Ascending aorta (tissue), 2 donors: ENCODE measurements at regions not wholly inside any gene's neighbourhood (a gene's known extent, or its start where the extent isn't known, plus 50 kb on each side); places are given as distances from the start of the nearest gene placed in this dataset.

Source experiments
- DNase-seq, 2 donors: peaks; one replicate each; pipeline ENCODE4 v3.0.0-alpha.2; 2019; ENCODE audit warnings: low spot score in 2 of 2
- H3K27ac ChIP-seq, 2 donors: fragments of 200-600 bp; sonication (generic); one replicate each; pipeline ENCODE4 v1.5.1; 2016 to 2017; ENCODE audit warnings: mild to moderate bottlenecking in 1 of 2
- H3K27me3 ChIP-seq: fragments of 200-600 bp; sonication (generic); one replicate; pipeline ENCODE4 v1.5.1; 2017
- H3K36me3 ChIP-seq, 2 donors: fragments of 200-600 bp; sonication (generic); one replicate each; pipeline ENCODE4 v1.5.1; 2016
- H3K4me1 ChIP-seq, 2 donors: fragments of 200-600 bp; sonication (generic); one replicate each; pipeline ENCODE4 v1.5.1; 2016 to 2017; ENCODE audit warnings: mild to moderate bottlenecking in 1 of 2
- H3K4me3 ChIP-seq, 2 donors: fragments of 200-600 bp; sonication (generic); one replicate each; pipeline ENCODE4 v1.5.1; 2016 to 2017; ENCODE audit warnings: mild to moderate bottlenecking in 1 of 2
- H3K9me3 ChIP-seq, 2 donors: fragments of 200-600 bp; sonication (generic); one replicate each; pipeline ENCODE4 v1.5.1; 2016
- CTCF ChIP-seq, 3 experiments: fragments of 200-600 bp in 2 of 3; fragments of 450-650 bp in 1 of 3; sonication (generic) in 2 of 3; IDR thresholded peaks; one replicate each; pipeline ENCODE4 v1.5.1; 2016 to 2019; ENCODE audit warnings: antibody characterized with exemption in 3 of 3, mild to moderate bottlenecking in 1 of 3, moderate library complexity in 1 of 3
- intact Hi-C: fragments of 100-400 bp; cut with DNase I; formaldehyde crosslinking; loops from one replicate; pipeline ENCODE4 v1.15.1; 2023

GRCh38 chr19:13585512-13585911 lies 79.2 kb upstream of the CACNA1A start:
- no peaks in the 10 kb centered on the region for H3K9me3 ChIP-seq
- H3K4me1 ChIP-seq = no peaks in the 10 kb centered on the region
- H3K27me3 ChIP-seq = no peaks in the 10 kb centered on the region
- H3K36me3 ChIP-seq = no peaks in the 10 kb centered on the region
- intact Hi-C loops = loop anchor here (5.0 kb wide), 1 partner anchor 608 kb away; no protein-coding TSS in a partner anchor
- no peak for TF ChIP-seq CTCF (IDR thresholded peaks at IDR 0.05)
- no peak overlapping the region for H3K4me3 ChIP-seq
- no peak for DNase-seq
- no peak overlapping the region for H3K27ac ChIP-seq

- Histone ChIP-seq H3K4me1 (peaks cover 0 to 2% of the 10 kb centered on the region in 2 donors), H3K4me3 (no peak overlapping the region), H3K9me3 (peaks cover 0 to 4% of the 10 kb centered on the region in 2 donors), H3K36me3 (no peaks in the 10 kb centered on the region), H3K27me3 (no peaks in the 10 kb centered on the region), H3K27ac (no peak overlapping the region)
- no peak for DNase-seq
- intact Hi-C loops = no loop called here
- TF ChIP-seq CTCF (IDR thresholded peaks at IDR 0.05) = no peak
Measured at GRCh38 chr19:13583753-13584152, 77.5 kb upstream of the CACNA1A start.

GRCh38 chr19:13583114-13583513 lies 76.8 kb upstream of the CACNA1A start:
- Histone ChIP-seq H3K9me3 (peaks cover 0 to 8% of the 10 kb centered on the region in 2 donors), H3K4me3 (no peak overlapping the region), H3K4me1 (peaks cover 0 to 2% of the 10 kb centered on the region in 2 donors), H3K36me3 (no peaks in the 10 kb centered on the region), H3K27me3 (no peaks in the 10 kb centered on the region), H3K27ac (no peak overlapping the region)
- DNase-seq = no peak
- no peak for TF ChIP-seq CTCF (IDR thresholded peaks at IDR 0.05)
- intact Hi-C loops = no loop called here

GRCh38 chr19:13581576-13581975 lies 75.3 kb upstream of the CACNA1A start:
- Histone ChIP-seq H3K27me3 (no peaks in the 10 kb centered on the region), H3K4me1 (peaks cover 0 to 2% of the 10 kb centered on the region in 2 donors), H3K27ac (no peak overlapping the region), H3K36me3 (no peaks in the 10 kb centered on the region), H3K9me3 (peaks cover 0 to 8% of the 10 kb centered on the region in 2 donors), H3K4me3 (no peak overlapping the region)
- DNase-seq = no peak
- no peak for TF ChIP-seq CTCF (IDR thresholded peaks at IDR 0.05)
- intact Hi-C loops = no loop called here

GRCh38 chr19:13579388-13580060 lies 73.2 kb upstream of the CACNA1A start:
- Histone ChIP-seq H3K4me3 (no peak overlapping the region), H3K27me3 (no peaks in the 10 kb centered on the region), H3K36me3 (no peaks in the 10 kb centered on the region), H3K4me1 (peaks cover 0 to 4% of the 10 kb centered on the region in 2 donors), H3K9me3 (peaks cover 0 to 8% of the 10 kb centered on the region in 2 donors), H3K27ac (peak overlapping the region in 1 of 2 donors; percentile 49)
- peak in 1 of 3 experiments; percentile 25 for TF ChIP-seq CTCF (IDR thresholded peaks at IDR 0.05)
- intact Hi-C loops = no loop called here
- no peak for DNase-seq
